Retinal pigment epithelial cell (primary cell): ENCODE measurements at regions not wholly inside any gene's neighbourhood (a gene's known extent, or its start where the extent isn't known, plus 50 kb on each side); places are given as distances from the start of the nearest gene placed in this dataset.
"Not testable (repeated sequence)": the region's sequence is repeated elsewhere in the genome, so short reads cannot be mapped to it uniquely, and the experiment has no call there.

ENCODE experiments used
- DNase-seq: peaks from one replicate; pipeline ENCODE4 v3.0.0-alpha.2; 2010; ENCODE audit warnings: low read depth
- H3K4me3 ChIP-seq: 2 replicates; pipeline ENCODE4 v1.5.1; 2011; ENCODE audit warnings: mild to moderate bottlenecking, low read length, control low read depth, moderate library complexity
- TF ChIP-seq, protein P1 (sequence below): conservative IDR thresholded peaks from 2 replicates; pipeline ENCODE4 v1.5.1; 2011; ENCODE audit warnings: low read depth, low read length, control low read depth, inconsistent platforms

DNA sequence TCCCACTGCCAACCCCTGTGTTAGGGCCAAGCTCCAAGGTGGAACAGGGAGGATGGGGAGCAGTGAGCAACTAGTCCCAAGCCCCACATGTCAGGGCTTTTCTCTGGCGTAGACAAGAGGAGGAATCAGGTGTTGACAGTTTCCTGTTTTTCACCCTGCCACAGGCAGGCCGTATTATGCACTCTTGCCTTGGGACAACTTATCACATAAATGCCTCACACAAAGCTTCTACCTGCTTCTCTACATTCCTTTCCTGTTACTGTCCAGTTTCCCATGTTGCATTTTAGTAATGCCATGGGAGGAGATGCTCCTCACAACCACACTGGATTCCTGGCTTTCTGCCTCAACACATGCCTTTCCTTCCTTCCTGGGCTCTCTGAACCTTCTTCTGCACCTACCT lies 381.2 kb upstream of the ATP11B start:
- TF ChIP-seq, protein P1, sequence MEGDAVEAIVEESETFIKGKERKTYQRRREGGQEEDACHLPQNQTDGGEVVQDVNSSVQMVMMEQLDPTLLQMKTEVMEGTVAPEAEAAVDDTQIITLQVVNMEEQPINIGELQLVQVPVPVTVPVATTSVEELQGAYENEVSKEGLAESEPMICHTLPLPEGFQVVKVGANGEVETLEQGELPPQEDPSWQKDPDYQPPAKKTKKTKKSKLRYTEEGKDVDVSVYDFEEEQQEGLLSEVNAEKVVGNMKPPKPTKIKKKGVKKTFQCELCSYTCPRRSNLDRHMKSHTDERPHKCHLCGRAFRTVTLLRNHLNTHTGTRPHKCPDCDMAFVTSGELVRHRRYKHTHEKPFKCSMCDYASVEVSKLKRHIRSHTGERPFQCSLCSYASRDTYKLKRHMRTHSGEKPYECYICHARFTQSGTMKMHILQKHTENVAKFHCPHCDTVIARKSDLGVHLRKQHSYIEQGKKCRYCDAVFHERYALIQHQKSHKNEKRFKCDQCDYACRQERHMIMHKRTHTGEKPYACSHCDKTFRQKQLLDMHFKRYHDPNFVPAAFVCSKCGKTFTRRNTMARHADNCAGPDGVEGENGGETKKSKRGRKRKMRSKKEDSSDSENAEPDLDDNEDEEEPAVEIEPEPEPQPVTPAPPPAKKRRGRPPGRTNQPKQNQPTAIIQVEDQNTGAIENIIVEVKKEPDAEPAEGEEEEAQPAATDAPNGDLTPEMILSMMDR = no peak
- DNase-seq = no peak
- no peak overlapping the region for H3K4me3 ChIP-seq

DNA sequence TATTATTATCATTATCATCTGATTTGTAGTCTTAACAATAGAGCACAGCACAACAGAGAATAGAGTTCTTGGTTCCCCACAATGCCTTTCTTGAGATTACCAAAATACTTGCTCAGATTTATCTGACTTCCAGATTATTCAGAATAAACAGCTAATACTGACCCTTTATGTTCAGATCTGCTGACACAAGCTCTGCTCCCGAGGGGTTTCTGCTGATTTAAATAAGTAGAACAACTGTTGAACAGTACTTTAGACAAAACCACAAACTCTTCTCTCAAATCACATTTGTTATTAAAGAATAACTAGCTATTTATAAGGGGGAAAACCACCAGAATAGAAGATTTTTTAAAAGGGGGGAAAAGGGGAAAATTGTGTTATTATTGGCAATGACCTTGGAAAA lies 380.2 kb upstream of the ATP11B start:
- TF ChIP-seq, protein P1 = no peak
- H3K4me3 ChIP-seq = no peak overlapping the region
- DNase-seq = no peak

DNA sequence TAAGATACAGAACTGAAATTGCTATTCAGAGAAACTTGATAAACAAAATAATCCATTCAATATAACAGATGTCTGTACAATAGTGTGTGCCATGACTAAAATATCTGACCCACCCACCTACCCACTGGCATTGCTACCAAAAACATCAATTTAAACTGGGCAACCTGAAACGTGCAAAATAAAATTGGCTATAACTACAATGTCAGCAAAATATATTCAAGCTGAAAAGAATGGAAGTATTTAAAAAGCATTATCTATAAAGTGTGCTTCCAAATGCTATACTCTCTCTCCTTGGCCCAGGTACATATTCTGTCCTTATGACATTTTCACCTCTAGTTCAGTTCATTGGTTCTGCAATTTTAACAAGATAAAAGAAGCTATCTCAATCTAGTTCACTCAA lies 379.6 kb upstream of the ATP11B start:
- DNase-seq = no peak
- TF ChIP-seq, protein P1 = no peak

DNA sequence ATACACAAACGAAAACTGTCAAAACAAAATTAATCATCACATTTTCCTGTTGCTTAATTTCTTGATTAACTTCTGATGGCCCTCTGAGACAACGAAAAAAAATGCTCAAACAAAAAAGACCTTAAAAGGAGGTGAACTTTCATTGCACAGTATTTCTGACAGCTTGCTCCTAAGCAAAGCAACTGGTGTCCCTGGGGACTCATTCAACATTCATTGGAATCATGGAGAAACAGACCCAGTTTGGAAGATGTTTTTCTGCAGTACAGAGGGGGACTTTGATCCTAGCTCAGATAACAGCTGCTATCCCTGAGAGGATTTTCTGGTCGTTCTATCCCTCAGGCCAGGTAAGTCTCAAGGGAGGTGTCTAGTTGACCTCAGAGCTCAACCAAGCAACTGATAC lies 378.7 kb upstream of the ATP11B start:
- no peak for DNase-seq
- TF ChIP-seq, protein P1 = no peak
- no peak overlapping the region for H3K4me3 ChIP-seq

More for the DNA sequence above, 379.6 kb upstream of the ATP11B start:
- H3K4me3 ChIP-seq = no peak overlapping the region

DNA sequence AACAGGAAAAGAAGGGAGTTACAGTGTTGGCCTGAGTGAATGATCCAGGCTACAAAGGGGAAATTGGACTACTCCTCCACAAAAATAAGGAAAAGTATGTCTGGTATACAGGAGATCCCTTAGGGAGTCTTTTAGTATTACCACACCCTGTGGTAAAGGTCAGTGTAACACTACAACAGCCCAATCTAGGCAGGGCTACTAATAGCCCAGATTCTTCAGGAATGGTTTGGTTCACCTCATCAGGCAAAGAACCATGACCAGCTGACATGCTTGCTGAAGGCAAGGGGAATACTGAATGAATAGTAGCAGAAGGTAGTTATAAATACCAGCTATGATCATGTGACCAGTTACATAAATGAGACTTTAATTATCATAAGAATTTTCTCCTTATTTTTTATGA lies 372.6 kb upstream of the ATP11B start:
- H3K4me3 ChIP-seq = no peak overlapping the region
- TF ChIP-seq, protein P1 = no peak
- DNase-seq = no peak

DNA sequence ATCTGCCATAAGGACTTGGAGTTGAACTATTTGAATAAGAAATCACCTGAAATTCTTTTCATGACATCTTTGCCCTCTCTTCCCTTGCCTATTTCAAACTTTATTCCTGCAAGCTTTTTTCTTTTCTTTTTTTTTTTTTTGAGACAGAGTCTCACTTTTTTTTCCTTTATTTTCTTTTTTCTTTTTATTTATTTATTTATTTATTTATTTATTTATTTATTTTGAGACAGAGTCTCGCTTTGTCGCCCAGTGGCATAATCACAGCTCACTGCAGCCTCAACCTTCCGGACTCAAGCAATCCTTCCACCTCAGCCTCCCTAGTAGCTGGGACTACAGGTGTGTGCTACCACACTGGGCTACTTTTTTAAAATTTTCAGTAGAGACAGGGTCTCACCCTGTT lies 369.3 kb upstream of the ATP11B start:
- no peak for DNase-seq
- H3K4me3 ChIP-seq = no peak overlapping the region
- TF ChIP-seq, protein P1 = no peak

DNA sequence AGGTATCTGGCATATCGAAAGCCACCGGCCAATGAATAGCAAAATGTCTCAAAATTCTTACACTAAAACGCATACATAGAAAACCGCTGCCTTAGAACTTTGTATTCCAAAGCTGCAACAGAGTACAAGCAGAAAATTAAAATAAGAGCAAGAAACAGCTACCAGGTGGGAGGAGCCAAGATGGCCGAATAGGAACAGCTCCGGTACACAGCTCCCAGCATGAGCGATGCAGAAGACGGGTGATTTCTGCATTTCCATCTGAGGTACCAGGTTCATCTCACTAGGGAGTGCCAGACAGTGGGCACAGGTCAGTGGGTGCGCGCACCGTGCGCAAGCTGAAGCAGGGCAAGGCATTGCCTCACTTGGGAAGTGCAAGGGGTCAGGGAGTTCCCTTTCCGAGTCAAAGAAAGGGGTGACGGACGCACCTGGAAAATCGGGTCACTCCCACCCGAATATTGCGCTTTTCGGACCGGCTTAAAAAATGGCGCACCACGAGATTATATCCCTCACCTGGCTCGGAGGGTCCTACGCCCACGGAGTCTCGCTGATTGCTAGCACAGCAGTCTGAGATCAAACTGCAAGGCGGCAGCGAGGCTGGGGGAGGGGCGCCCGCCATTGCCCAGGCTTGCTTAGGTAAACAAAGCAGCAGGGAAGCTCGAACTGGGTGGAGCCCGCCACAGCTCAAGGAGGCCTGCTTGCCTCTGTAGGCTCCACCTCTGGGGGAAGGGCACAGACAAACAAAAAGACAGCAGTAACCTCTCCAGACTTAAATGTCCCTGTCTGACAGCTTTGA lies 367.2 kb upstream of the ATP11B start:
- H3K4me3 ChIP-seq, DNase-seq: not testable (repeated sequence)

DNA sequence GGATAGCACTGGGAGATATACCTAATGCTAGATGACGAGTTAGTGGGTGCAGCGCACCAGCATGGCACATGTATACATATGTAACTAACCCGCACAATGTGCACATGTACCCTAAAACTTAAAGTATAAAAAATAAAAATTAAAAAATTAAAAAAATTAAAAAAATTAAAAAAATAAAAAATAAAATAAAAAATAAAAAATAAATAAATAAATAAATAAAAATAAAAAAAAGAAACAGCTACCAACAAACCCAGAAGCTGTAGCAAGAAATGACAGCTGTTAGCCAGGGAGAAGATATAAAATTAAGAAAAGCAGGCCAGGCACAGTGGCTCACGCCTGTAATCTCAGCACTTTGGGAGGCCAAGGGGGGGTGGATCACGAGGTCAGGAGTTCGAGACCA lies 361.3 kb upstream of the ATP11B start:
- not testable (repeated sequence) for H3K4me3 ChIP-seq, DNase-seq
